Activated T-helper 9 cell treated with anti-CD3 and anti-CD28 coated beads, Interleukin-2, amount 50 U/mL, for 16 hours (primary cell): ENCODE measurements at regions not wholly inside any gene's neighbourhood (a gene's known extent, or its start where the extent isn't known, plus 50 kb on each side); places are given as distances from the start of the nearest gene placed in this dataset.
"Not testable (repeated sequence)": the region's sequence is repeated elsewhere in the genome, so short reads cannot be mapped to it uniquely, and the experiment has no call there.

Experiments
- DNase-seq: peaks from one replicate; pipeline ENCODE4 v3.0.0-alpha.2; 2020; ENCODE audit warnings: low read depth

GRCh38 chr3:10625323-10625722 lies 119.9 kb upstream of the ATP2B2 start:
- DNase-seq = no peak

GRCh38 chr3:10627884-10628572 lies 122.6 kb upstream of the ATP2B2 start:
- no peak for DNase-seq

- DNase-seq = no peak
These were observed 123.7 kb upstream of the ATP2B2 start for GRCh38 chr3:10628891-10629670.

- no peak for DNase-seq
These were observed 124.3 kb upstream of the ATP2B2 start for GRCh38 chr3:10629671-10630040.

- DNase-seq = no peak
These were observed 125.8 kb upstream of the ATP2B2 start for GRCh38 chr3:10631224-10631623.

- DNase-seq = no peak
These were observed 126.7 kb upstream of the ATP2B2 start for GRCh38 chr3:10632125-10632524.

GRCh38 chr3:10632741-10633140 lies 127.4 kb upstream of the ATP2B2 start:
- no peak for DNase-seq

- DNase-seq = no peak
These were observed 130.2 kb upstream of the ATP2B2 start for GRCh38 chr3:10635446-10636076.

GRCh38 chr3:10637342-10637741 lies 132.0 kb upstream of the ATP2B2 start:
- no peak for DNase-seq

- DNase-seq = no peak
These were observed 133.1 kb upstream of the ATP2B2 start for GRCh38 chr3:10638466-10638865.

GRCh38 chr3:10641760-10642159 lies 136.4 kb upstream of the ATP2B2 start:
- DNase-seq = no peak

- DNase-seq = no peak
These were observed 138.8 kb upstream of the ATP2B2 start for GRCh38 chr3:10644189-10644588.

GRCh38 chr3:10645800-10646199 lies 140.4 kb upstream of the ATP2B2 start:
- DNase-seq = no peak

GRCh38 chr3:10646531-10647335 lies 141.3 kb upstream of the ATP2B2 start:
- no peak for DNase-seq

- no peak for DNase-seq
These were observed 142.0 kb upstream of the ATP2B2 start for GRCh38 chr3:10647376-10647775.

GRCh38 chr3:10648181-10648580 lies 142.8 kb upstream of the ATP2B2 start:
- DNase-seq = no peak

- not testable (repeated sequence) for DNase-seq
These were observed 144.1 kb upstream of the ATP2B2 start for GRCh38 chr3:10649463-10649862.

GRCh38 chr3:10651506-10651905 lies 146.1 kb upstream of the ATP2B2 start:
- DNase-seq = no peak

GRCh38 chr3:10653241-10653640 lies 147.9 kb upstream of the ATP2B2 start:
- no peak for DNase-seq

- no peak for DNase-seq
These were observed 148.7 kb upstream of the ATP2B2 start for GRCh38 chr3:10653866-10654611.

- no peak for DNase-seq
These were observed 149.7 kb upstream of the ATP2B2 start for GRCh38 chr3:10655105-10655504.

- DNase-seq = not testable (repeated sequence)
These were observed 152.0 kb upstream of the ATP2B2 start for GRCh38 chr3:10657339-10657738.
